Body of pancreas (tissue), 4 donors: ENCODE measurements at regions not wholly inside any gene's neighbourhood (a gene's known extent, or its start where the extent isn't known, plus 50 kb on each side); places are given as distances from the start of the nearest gene placed in this dataset.
A peak's percentile ranks its signal among the peaks of the same experiment; 100 is the strongest.

Source experiments
- ATAC-seq: fragments of 150-250 bp; one replicate; pipeline ENCODE4 v1.9.1; 2016
- DNase-seq, 4 donors: peaks; one replicate each; pipeline ENCODE4 v3.0.0-alpha.2; 2019
- H3K27ac ChIP-seq, 4 donors: fragments of 200-600 bp; sonication (generic); 1 replicate in 3 of 4; 2 replicates in 1 of 4; pipeline versions ENCODE4 v1.5.1 to v1.6.1; 2016 to 2019; ENCODE audit warnings: mild to moderate bottlenecking in 1 of 4, mixed read lengths in 1 of 4, moderate library complexity in 1 of 4
- H3K27me3 ChIP-seq, 2 donors: fragments of 200-600 bp; sonication (generic); one replicate each; pipeline ENCODE4 v1.6.0; 2016; ENCODE audit warnings: mild to moderate bottlenecking in 1 of 2
- H3K36me3 ChIP-seq, 2 donors: fragments of 200-600 bp; sonication (generic); replicated peaks in 1 of 2; 2 replicates each; pipeline ENCODE4 v1.5.1; 2016; ENCODE audit warnings: low read depth in 2 of 2; ENCODE audit not compliant: insufficient read depth in 1 of 2
- H3K4me1 ChIP-seq: fragments of 200-600 bp; sonication (generic); one replicate; pipeline ENCODE4 v1.6.0; 2016
- H3K4me3 ChIP-seq, 2 donors: fragments of 200-600 bp; sonication (generic); 1 replicate in 1 of 2; 2 replicates in 1 of 2; pipeline ENCODE4 v1.5.1; 2016 to 2019
- H3K9me3 ChIP-seq, 3 donors: fragments of 200-600 bp; sonication (generic); 1 replicate in 2 of 3; 2 replicates in 1 of 3; pipeline ENCODE4 v1.5.1; 2016
- CTCF ChIP-seq, 7 experiments: fragments of 450-650 bp in 4 of 7; fragments of 200-600 bp in 3 of 7; sonication (generic) in 3 of 7; IDR thresholded peaks; one replicate each; pipeline ENCODE4 v1.5.1; 2016 to 2019; ENCODE audit warnings: antibody characterized with exemption in 7 of 7
- POLR2A ChIP-seq, 3 donors: fragments of 450-650 bp; IDR thresholded peaks; one replicate each; pipeline ENCODE4 v1.6.1; 2016; ENCODE audit warnings: antibody characterized with exemption in 3 of 3, mild to moderate bottlenecking in 2 of 3
- WGBS, 2 donors: methylation state at CpG; one replicate each; pipeline ENCODE4 v1.1.5; 2017; 5-methylcytosine and 5-hydroxymethylcytosine counted together
- intact Hi-C: fragments of 100-400 bp; cut with DNase I; formaldehyde crosslinking; loops from one replicate; pipeline ENCODE4 v1.15.1; 2023

GRCh38 chr5:145471831-145472612, 363.1 kb downstream of the PRELID2 start:
- peak; percentile 81 for ATAC-seq

GRCh38 chr5:145471026-145471425, 364.1 kb downstream of the PRELID2 start:
- Histone ChIP-seq H3K4me3 (no peak overlapping the region), H3K4me1 (peaks cover 25% of the 10 kb centered on the region), H3K27me3 (no peaks in the 10 kb centered on the region), H3K36me3 (no peaks in the 10 kb centered on the region), H3K27ac (no peak overlapping the region), H3K9me3 (no peaks in the 10 kb centered on the region)
- DNase-seq (no peak), ATAC-seq (no peak)
- TF ChIP-seq POLR2A (IDR thresholded peaks at IDR 0.05) (no peak), CTCF (IDR thresholded peaks at IDR 0.05) (no peak)
- intact Hi-C loops: no loop called here

More at GRCh38 chr5:145471831-145472612, 363.1 kb downstream of the PRELID2 start:
- Histone ChIP-seq H3K4me1 (peaks cover 17% of the 10 kb centered on the region), H3K9me3 (no peaks in the 10 kb centered on the region), H3K36me3 (no peaks in the 10 kb centered on the region), H3K4me3 (no peak overlapping the region), H3K27ac (peak overlapping the region in 1 of 4 donors; percentile 12), H3K27me3 (no peaks in the 10 kb centered on the region)
- intact Hi-C loops: no loop called here
- peak; percentile 29 to 59 (median 36) for DNase-seq
- 6 to 10% methylated on average over 1 of the region's 1 CpG for WGBS, 2 donors
- TF ChIP-seq POLR2A (IDR thresholded peaks at IDR 0.05) (no peak), CTCF (IDR thresholded peaks at IDR 0.05) (no peak)

GRCh38 chr5:145470396-145470979, 364.7 kb downstream of the PRELID2 start:
- intact Hi-C loops: no loop called here
- Histone ChIP-seq H3K9me3 (no peaks in the 10 kb centered on the region), H3K36me3 (no peaks in the 10 kb centered on the region), H3K4me3 (no peak overlapping the region), H3K4me1 (peaks cover 30% of the 10 kb centered on the region), H3K27me3 (no peaks in the 10 kb centered on the region), H3K27ac (no peak overlapping the region)
- WGBS, 2 donors: 86 to 88% methylated on average over 2 of the region's 2 CpGs
- DNase-seq (no peak), ATAC-seq (no peak)
- TF ChIP-seq CTCF (IDR thresholded peaks at IDR 0.05) (no peak), POLR2A (IDR thresholded peaks at IDR 0.05) (no peak)

GRCh38 chr5:145467446-145467845, 367.7 kb downstream of the PRELID2 start:
- Histone ChIP-seq H3K9me3 (no peaks in the 10 kb centered on the region), H3K4me3 (no peak overlapping the region), H3K4me1 (peaks cover 47% of the 10 kb centered on the region), H3K36me3 (no peaks in the 10 kb centered on the region), H3K27ac (no peak overlapping the region), H3K27me3 (no peaks in the 10 kb centered on the region)
- intact Hi-C loops: no loop called here
- ATAC-seq: no peak
- 90 to 99% methylated on average over 3 of the region's 3 CpGs for WGBS, 2 donors
- no peak for TF ChIP-seq CTCF (IDR thresholded peaks at IDR 0.05)
- no peak for TF ChIP-seq POLR2A (IDR thresholded peaks at IDR 0.05)
- no peak for DNase-seq
